HG02763 (cell line): ENCODE measurements at regions not wholly inside any gene's neighbourhood (a gene's known extent, or its start where the extent isn't known, plus 50 kb on each side); places are given as distances from the start of the nearest gene placed in this dataset.
A peak's percentile ranks its signal among the peaks of the same experiment; 100 is the strongest.
"Not testable (repeated sequence)": the region's sequence is repeated elsewhere in the genome, so short reads cannot be mapped to it uniquely, and the experiment has no call there.

Source experiments
- ATAC-seq: cut with Tn5 transposase; IDR thresholded peaks from one replicate; pipeline ENCODE4 v1.9.1; 2021; ENCODE audit warnings: mild to moderate bottlenecking, moderate library complexity; ENCODE audit not compliant: unreplicated experiment

GRCh38 chr21:8194042-8194441 lies 2327.3 kb upstream of the TPTE start:
- not testable (repeated sequence) for ATAC-seq

GRCh38 chr21:8197377-8198027 lies 2323.9 kb upstream of the TPTE start:
- peak; percentile 44 for ATAC-seq

- ATAC-seq: not testable (repeated sequence)
Observed at GRCh38 chr21:8205094-8205891, 2316.1 kb upstream of the TPTE start.

- ATAC-seq: not testable (repeated sequence)
Observed at GRCh38 chr21:8205892-8206188, 2315.5 kb upstream of the TPTE start.

- ATAC-seq: peak; percentile 67
Observed at GRCh38 chr21:8212986-8213550, 2308.3 kb upstream of the TPTE start.

GRCh38 chr21:8214539-8214938 lies 2306.8 kb upstream of the TPTE start:
- ATAC-seq: not testable (repeated sequence)

GRCh38 chr21:8229366-8230150 lies 2291.8 kb upstream of the TPTE start:
- not testable (repeated sequence) for ATAC-seq

GRCh38 chr21:8231252-8231651 lies 2290.1 kb upstream of the TPTE start:
- ATAC-seq: not testable (repeated sequence)

GRCh38 chr21:8233000-8233399 lies 2288.4 kb upstream of the TPTE start:
- not testable (repeated sequence) for ATAC-seq

GRCh38 chr21:8234059-8234458 lies 2287.3 kb upstream of the TPTE start:
- not testable (repeated sequence) for ATAC-seq

- ATAC-seq: peak; percentile 55
Observed at GRCh38 chr21:8244723-8245641, 2276.4 kb upstream of the TPTE start.

GRCh38 chr21:8245642-8246402 lies 2275.6 kb upstream of the TPTE start:
- ATAC-seq: peak; percentile 64

- ATAC-seq: not testable (repeated sequence)
Observed at GRCh38 chr21:8251701-8252100, 2269.7 kb upstream of the TPTE start.

GRCh38 chr21:8255094-8255493 lies 2266.3 kb upstream of the TPTE start:
- ATAC-seq: not testable (repeated sequence)

GRCh38 chr21:8257083-8257799 lies 2264.1 kb upstream of the TPTE start:
- not testable (repeated sequence) for ATAC-seq

GRCh38 chr21:8260065-8260627 lies 2261.2 kb upstream of the TPTE start:
- not testable (repeated sequence) for ATAC-seq
